GM18870 (cell line): ENCODE measurements at regions not wholly inside any gene's neighbourhood (a gene's known extent, or its start where the extent isn't known, plus 50 kb on each side); places are given as distances from the start of the nearest gene placed in this dataset.

ENCODE experiments used
- ATAC-seq: cut with Tn5 transposase; IDR thresholded peaks from one replicate; pipeline ENCODE4 v1.9.1; 2021; ENCODE audit warnings: moderate library complexity; ENCODE audit not compliant: unreplicated experiment

- ATAC-seq = no peak
Measured at GRCh38 chr10:29012926-29013554, 275.8 kb upstream of the LYZL1 start.

GRCh38 chr10:29021591-29021990, 267.3 kb upstream of the LYZL1 start:
- no peak for ATAC-seq

- ATAC-seq = no peak
Measured at GRCh38 chr10:29022513-29022912, 266.4 kb upstream of the LYZL1 start.

GRCh38 chr10:29023678-29024077, 265.2 kb upstream of the LYZL1 start:
- no peak for ATAC-seq

GRCh38 chr10:29026065-29026797, 262.6 kb upstream of the LYZL1 start:
- no peak for ATAC-seq

- no peak for ATAC-seq
Measured at GRCh38 chr10:29026802-29027580, 261.9 kb upstream of the LYZL1 start.

- ATAC-seq = no peak
Measured at GRCh38 chr10:29028486-29028885, 260.4 kb upstream of the LYZL1 start.

- no peak for ATAC-seq
Measured at GRCh38 chr10:29030900-29031299, 258.0 kb upstream of the LYZL1 start.

GRCh38 chr10:29032169-29032568, 256.7 kb upstream of the LYZL1 start:
- ATAC-seq = no peak

- no peak for ATAC-seq
Measured at GRCh38 chr10:29033311-29033940, 255.4 kb upstream of the LYZL1 start.

- ATAC-seq = no peak
Measured at GRCh38 chr10:29034592-29034991, 254.3 kb upstream of the LYZL1 start.

- no peak for ATAC-seq
Measured at GRCh38 chr10:29035721-29036120, 253.1 kb upstream of the LYZL1 start.

GRCh38 chr10:29037348-29038113, 251.3 kb upstream of the LYZL1 start:
- ATAC-seq = no peak

GRCh38 chr10:29039091-29039490, 249.8 kb upstream of the LYZL1 start:
- no peak for ATAC-seq

GRCh38 chr10:29039677-29040189, 249.1 kb upstream of the LYZL1 start:
- no peak for ATAC-seq

GRCh38 chr10:29041616-29042015, 247.3 kb upstream of the LYZL1 start:
- ATAC-seq = no peak

- ATAC-seq = no peak
Measured at GRCh38 chr10:29048506-29048905, 240.4 kb upstream of the LYZL1 start.

- ATAC-seq = peak; percentile 61
Measured at GRCh38 chr10:29050081-29050480, 238.8 kb upstream of the LYZL1 start.

- ATAC-seq = no peak
Measured at GRCh38 chr10:29055101-29055500, 233.8 kb upstream of the LYZL1 start.

- ATAC-seq = no peak
Measured at GRCh38 chr10:29056729-29057128, 232.1 kb upstream of the LYZL1 start.
